Activated CD4-positive, alpha-beta T cell treated with anti-CD3 and anti-CD28 coated beads, Interleukin-2, amount 10 ng/mL, durations not matched to agents 24 days and 14 days (primary cell): ENCODE measurements at regions not wholly inside any gene's neighbourhood (a gene's known extent, or its start where the extent isn't known, plus 50 kb on each side); places are given as distances from the start of the nearest gene placed in this dataset.

Experiments
- DNase-seq: peaks from one replicate; pipeline ENCODE4 v3.0.0; 2022
- H3K27ac Mint-ChIP-seq: one replicate; pipeline ENCODE4 v1.8.0; 2022; ENCODE audit warnings: mild to moderate bottlenecking, mixed read lengths
- H3K27me3 Mint-ChIP-seq: one replicate; pipeline ENCODE4 v1.8.0; 2022; ENCODE audit warnings: mixed read lengths
- H3K36me3 Mint-ChIP-seq: one replicate; pipeline ENCODE4 v1.8.0; 2022; ENCODE audit warnings: low read depth, mild to moderate bottlenecking, mixed read lengths
- H3K4me1 Mint-ChIP-seq: one replicate; pipeline ENCODE4 v1.8.0; 2021; ENCODE audit warnings: mixed read lengths
- H3K4me3 Mint-ChIP-seq: one replicate; pipeline ENCODE4 v1.8.0; 2022; ENCODE audit warnings: mild to moderate bottlenecking, moderate library complexity, mixed read lengths
- H3K9me3 Mint-ChIP-seq: one replicate; pipeline ENCODE4 v1.8.0; 2021; ENCODE audit warnings: mixed read lengths
- intact Hi-C: fragments of 100-400 bp; cut with micrococcal nuclease; formaldehyde crosslinking; loops from one replicate; pipeline ENCODE4 v1.15.1; 2023

- Mint-ChIP-seq H3K4me3 (no peak overlapping the region), H3K27me3 (no peaks in the 10 kb centered on the region), H3K9me3 (no peaks in the 10 kb centered on the region), H3K27ac (no peak overlapping the region), H3K36me3 (no peaks in the 10 kb centered on the region), H3K4me1 (no peaks in the 10 kb centered on the region)
- no peak for DNase-seq
- intact Hi-C loops = no loop called here
Measured at GRCh38 chr3:168442502-168442901, 346.8 kb upstream of the GOLIM4 start.

- H3K36me3 Mint-ChIP-seq = no peaks in the 10 kb centered on the region
- H3K27me3 Mint-ChIP-seq = no peaks in the 10 kb centered on the region
- H3K4me3 Mint-ChIP-seq = no peak overlapping the region
- intact Hi-C loops = no loop called here
- no peak overlapping the region for H3K27ac Mint-ChIP-seq
- no peak for DNase-seq
- no peaks in the 10 kb centered on the region for H3K9me3 Mint-ChIP-seq
- no peaks in the 10 kb centered on the region for H3K4me1 Mint-ChIP-seq
Measured at GRCh38 chr3:168436245-168436724, 340.6 kb upstream of the GOLIM4 start.

GRCh38 chr3:168431491-168431890, 335.8 kb upstream of the GOLIM4 start:
- Mint-ChIP-seq H3K4me3 (no peak overlapping the region), H3K4me1 (no peaks in the 10 kb centered on the region), H3K36me3 (no peaks in the 10 kb centered on the region), H3K9me3 (no peaks in the 10 kb centered on the region), H3K27ac (no peak overlapping the region), H3K27me3 (no peaks in the 10 kb centered on the region)
- intact Hi-C loops = no loop called here
- no peak for DNase-seq

GRCh38 chr3:168427835-168428475, 332.2 kb upstream of the GOLIM4 start:
- Mint-ChIP-seq H3K27me3 (no peaks in the 10 kb centered on the region), H3K4me3 (no peak overlapping the region), H3K36me3 (no peaks in the 10 kb centered on the region), H3K27ac (no peak overlapping the region), H3K9me3 (no peaks in the 10 kb centered on the region), H3K4me1 (no peaks in the 10 kb centered on the region)
- no peak for DNase-seq
- intact Hi-C loops = no loop called here

GRCh38 chr3:168427156-168427555, 331.4 kb upstream of the GOLIM4 start:
- intact Hi-C loops = no loop called here
- no peaks in the 10 kb centered on the region for H3K9me3 Mint-ChIP-seq
- no peak overlapping the region for H3K27ac Mint-ChIP-seq
- H3K4me3 Mint-ChIP-seq = no peak overlapping the region
- no peaks in the 10 kb centered on the region for H3K36me3 Mint-ChIP-seq
- no peaks in the 10 kb centered on the region for H3K4me1 Mint-ChIP-seq
- no peak for DNase-seq
- no peaks in the 10 kb centered on the region for H3K27me3 Mint-ChIP-seq

- no peaks in the 10 kb centered on the region for H3K27me3 Mint-ChIP-seq
- no peak overlapping the region for H3K27ac Mint-ChIP-seq
- H3K4me3 Mint-ChIP-seq = no peak overlapping the region
- intact Hi-C loops = no loop called here
- H3K9me3 Mint-ChIP-seq = no peaks in the 10 kb centered on the region
- H3K36me3 Mint-ChIP-seq = no peaks in the 10 kb centered on the region
- DNase-seq = no peak
- H3K4me1 Mint-ChIP-seq = no peaks in the 10 kb centered on the region
Measured at GRCh38 chr3:168425936-168426595, 330.3 kb upstream of the GOLIM4 start.

GRCh38 chr3:168424059-168424734, 328.5 kb upstream of the GOLIM4 start:
- Mint-ChIP-seq H3K27me3 (no peaks in the 10 kb centered on the region), H3K4me3 (no peak overlapping the region), H3K36me3 (no peaks in the 10 kb centered on the region), H3K9me3 (no peaks in the 10 kb centered on the region), H3K27ac (no peak overlapping the region), H3K4me1 (no peaks in the 10 kb centered on the region)
- DNase-seq = no peak
- intact Hi-C loops = no loop called here

- DNase-seq = no peak
- Mint-ChIP-seq H3K4me1 (no peaks in the 10 kb centered on the region), H3K9me3 (no peaks in the 10 kb centered on the region), H3K27ac (no peak overlapping the region), H3K27me3 (no peaks in the 10 kb centered on the region), H3K36me3 (no peaks in the 10 kb centered on the region), H3K4me3 (no peak overlapping the region)
- intact Hi-C loops = no loop called here
Measured at GRCh38 chr3:168422843-168423242, 327.1 kb upstream of the GOLIM4 start.

GRCh38 chr3:168419091-168419490, 323.4 kb upstream of the GOLIM4 start:
- intact Hi-C loops = no loop called here
- Mint-ChIP-seq H3K27me3 (no peaks in the 10 kb centered on the region), H3K4me1 (no peaks in the 10 kb centered on the region), H3K36me3 (no peaks in the 10 kb centered on the region), H3K27ac (no peak overlapping the region), H3K9me3 (no peaks in the 10 kb centered on the region), H3K4me3 (no peak overlapping the region)
- no peak for DNase-seq

GRCh38 chr3:168417016-168417415, 321.3 kb upstream of the GOLIM4 start:
- intact Hi-C loops = no loop called here
- H3K36me3 Mint-ChIP-seq = no peaks in the 10 kb centered on the region
- no peaks in the 10 kb centered on the region for H3K27me3 Mint-ChIP-seq
- no peak overlapping the region for H3K4me3 Mint-ChIP-seq
- H3K27ac Mint-ChIP-seq = no peak overlapping the region
- no peaks in the 10 kb centered on the region for H3K4me1 Mint-ChIP-seq
- H3K9me3 Mint-ChIP-seq = no peaks in the 10 kb centered on the region
- no peak for DNase-seq

GRCh38 chr3:168416446-168416845, 320.7 kb upstream of the GOLIM4 start:
- Mint-ChIP-seq H3K9me3 (no peaks in the 10 kb centered on the region), H3K4me1 (no peaks in the 10 kb centered on the region), H3K36me3 (no peaks in the 10 kb centered on the region), H3K27me3 (no peaks in the 10 kb centered on the region), H3K4me3 (no peak overlapping the region), H3K27ac (no peak overlapping the region)
- intact Hi-C loops = no loop called here
- no peak for DNase-seq

GRCh38 chr3:168414149-168414548, 318.4 kb upstream of the GOLIM4 start:
- Mint-ChIP-seq H3K4me1 (no peaks in the 10 kb centered on the region), H3K9me3 (no peaks in the 10 kb centered on the region), H3K36me3 (no peaks in the 10 kb centered on the region), H3K4me3 (no peak overlapping the region), H3K27me3 (no peaks in the 10 kb centered on the region), H3K27ac (no peak overlapping the region)
- no peak for DNase-seq
- intact Hi-C loops = no loop called here

- no peak for DNase-seq
- no peaks in the 10 kb centered on the region for H3K9me3 Mint-ChIP-seq
- H3K36me3 Mint-ChIP-seq = no peaks in the 10 kb centered on the region
- H3K4me1 Mint-ChIP-seq = no peaks in the 10 kb centered on the region
- H3K27ac Mint-ChIP-seq = no peak overlapping the region
- no peak overlapping the region for H3K4me3 Mint-ChIP-seq
- H3K27me3 Mint-ChIP-seq = no peaks in the 10 kb centered on the region
- intact Hi-C loops = no loop called here
Measured at GRCh38 chr3:168407381-168407780, 311.7 kb upstream of the GOLIM4 start.

GRCh38 chr3:168405288-168405687, 309.6 kb upstream of the GOLIM4 start:
- no peak for DNase-seq
- Mint-ChIP-seq H3K27ac (no peak overlapping the region), H3K27me3 (no peaks in the 10 kb centered on the region), H3K36me3 (no peaks in the 10 kb centered on the region), H3K9me3 (no peaks in the 10 kb centered on the region), H3K4me1 (no peaks in the 10 kb centered on the region), H3K4me3 (no peak overlapping the region)
- intact Hi-C loops = no loop called here
